Mesenteric fat pad (tissue), 1 donor: ENCODE measurements at regions not wholly inside any gene's neighbourhood (a gene's known extent, or its start where the extent isn't known, plus 50 kb on each side); places are given as distances from the start of the nearest gene placed in this dataset.
"Not testable (repeated sequence)": the region's sequence is repeated elsewhere in the genome, so short reads cannot be mapped to it uniquely, and the experiment has no call there.

Source experiments
- DNase-seq: peaks from one replicate; pipeline ENCODE4 v3.0.0-alpha.2; 2020; ENCODE audit warnings: low spot score
- donor health status: DM: yes; HTN: yes; CAD: no.

DNA sequence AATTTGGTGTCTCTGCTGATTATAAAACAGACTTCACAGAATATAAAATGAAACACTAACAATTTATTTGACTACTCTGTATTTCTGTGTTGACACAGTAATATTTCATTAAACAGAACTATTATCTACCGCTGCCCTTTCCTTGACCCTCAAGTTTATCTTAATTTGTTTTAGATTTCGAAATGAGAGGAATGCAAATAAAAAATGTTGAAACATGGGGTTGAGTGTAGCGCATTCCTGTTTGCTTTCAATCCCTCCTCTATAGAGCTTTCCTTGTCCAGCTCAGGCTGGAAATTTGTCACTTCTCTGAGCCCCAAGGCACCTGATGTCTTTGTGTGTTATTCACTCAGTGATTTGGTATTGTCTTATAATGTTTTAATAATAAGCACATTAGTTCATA lies 550.2 kb downstream of the ZBBX start:
- DNase-seq = no peak

DNA sequence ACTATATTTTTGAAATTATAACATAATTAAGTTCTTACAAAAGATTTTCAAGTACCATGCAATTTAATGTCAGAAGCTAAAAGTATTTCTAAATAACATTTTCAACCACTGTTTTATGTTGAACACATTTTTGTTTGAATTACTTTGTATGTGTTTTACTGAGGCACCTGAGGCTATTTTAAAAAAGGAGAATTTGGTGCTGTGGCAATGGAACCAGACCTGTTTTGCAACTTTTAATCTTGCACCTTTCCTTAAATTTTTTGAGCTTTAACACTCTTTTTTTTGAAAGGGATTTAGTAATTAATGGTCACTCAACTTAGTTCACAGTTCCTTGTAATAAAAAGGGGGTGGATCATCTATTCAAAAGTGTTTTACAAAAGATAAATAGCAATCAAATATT lies 561.6 kb downstream of the ZBBX start:
- no peak for DNase-seq

DNA sequence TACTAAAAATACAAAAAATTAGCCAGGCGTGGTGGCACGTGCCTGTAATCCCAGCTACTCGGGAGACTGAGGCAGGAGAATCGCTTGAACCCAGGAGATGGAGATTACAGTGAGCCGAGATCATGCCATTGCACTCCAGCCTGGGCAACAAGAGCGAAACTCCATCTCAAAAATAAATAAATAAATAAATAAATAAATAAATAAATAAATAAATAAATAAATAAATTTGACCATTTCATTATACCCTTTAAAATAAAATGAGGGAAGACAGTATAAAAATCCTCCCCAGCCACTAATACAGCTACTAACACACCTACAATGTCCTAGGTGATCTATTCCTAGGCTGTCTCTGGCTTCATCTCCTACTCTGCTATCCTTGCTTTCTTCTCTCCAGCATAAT lies 562.8 kb downstream of the ZBBX start:
- not testable (repeated sequence) for DNase-seq

- DNase-seq = no peak
Measured at GRCh38 chr3:166810741-166811445, 569.2 kb downstream of the ZBBX start.

DNA sequence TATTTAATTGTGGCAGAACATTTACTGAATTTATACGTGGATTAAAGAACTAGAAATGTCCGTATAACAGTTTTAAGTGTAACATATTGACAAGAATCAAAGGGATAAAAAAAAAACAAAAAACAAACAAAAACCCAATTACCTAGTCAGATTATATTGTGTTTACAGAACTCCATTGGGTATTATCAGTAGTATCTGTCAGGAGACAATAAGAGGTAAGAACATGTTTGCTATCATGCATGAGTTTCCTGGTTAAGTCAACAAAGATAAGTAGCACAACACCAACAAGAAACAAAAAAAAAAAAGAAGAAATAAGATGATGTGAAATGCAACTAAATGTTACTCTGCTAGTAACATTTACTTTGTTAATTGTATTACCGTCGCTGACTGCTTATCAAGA lies 570.6 kb downstream of the ZBBX start:
- DNase-seq = no peak

DNA sequence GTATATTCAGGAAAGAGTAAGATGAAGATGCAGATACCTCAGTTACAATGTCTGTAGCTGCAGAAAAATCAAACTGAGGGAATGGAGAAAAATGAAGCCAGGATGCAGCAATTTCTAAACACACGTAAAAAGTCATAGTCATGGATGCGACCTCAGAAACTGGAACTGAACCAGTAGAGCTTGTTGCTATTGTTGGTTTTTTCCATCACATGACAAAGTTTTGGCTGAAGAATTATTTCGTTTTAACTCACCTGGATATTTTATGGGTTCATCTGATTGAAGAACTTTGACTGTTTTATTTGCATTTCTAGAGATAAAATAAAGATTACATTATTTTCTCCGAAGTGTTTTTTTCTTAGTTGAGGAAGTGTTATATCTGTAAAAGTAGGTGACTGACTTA lies 591.2 kb downstream of the ZBBX start:
- DNase-seq = no peak

DNA sequence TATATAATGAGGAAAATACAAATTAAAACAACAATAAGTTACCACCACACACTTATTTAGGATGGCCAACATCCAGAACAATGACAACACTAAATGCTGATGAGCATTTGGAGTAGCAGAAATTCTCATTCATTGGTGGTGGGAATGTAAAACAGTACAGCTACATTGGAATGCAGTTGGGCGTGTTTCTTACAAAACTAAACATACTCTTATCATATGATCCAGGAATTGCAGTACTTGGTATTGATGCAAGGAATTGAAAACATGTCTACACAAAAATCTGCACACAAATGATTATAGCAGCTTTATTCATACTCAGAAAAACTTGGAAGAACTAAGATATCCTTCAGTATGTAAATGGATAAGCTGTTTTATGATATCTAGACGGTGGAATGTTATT lies 594.2 kb downstream of the ZBBX start:
- DNase-seq = no peak

DNA sequence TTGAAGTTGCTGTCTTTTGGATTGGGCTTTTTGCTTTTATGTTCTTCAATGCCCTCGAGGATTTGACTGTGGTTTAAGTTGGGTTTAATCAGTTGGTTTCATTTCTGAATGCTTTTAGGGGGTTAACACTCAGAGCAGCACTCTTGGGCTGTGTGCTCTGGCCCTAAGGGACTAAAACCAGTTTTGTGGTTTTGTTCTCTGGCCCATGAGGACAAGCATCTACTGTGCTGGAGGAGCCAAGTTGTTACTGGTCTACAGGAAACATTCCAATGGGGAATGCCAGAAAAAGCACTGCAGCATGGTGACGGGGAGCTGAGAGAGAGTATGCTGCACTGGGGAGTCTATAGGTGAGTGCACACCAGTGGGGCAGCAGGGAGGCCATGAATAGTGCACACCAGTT lies 596.9 kb downstream of the ZBBX start:
- no peak for DNase-seq

DNA sequence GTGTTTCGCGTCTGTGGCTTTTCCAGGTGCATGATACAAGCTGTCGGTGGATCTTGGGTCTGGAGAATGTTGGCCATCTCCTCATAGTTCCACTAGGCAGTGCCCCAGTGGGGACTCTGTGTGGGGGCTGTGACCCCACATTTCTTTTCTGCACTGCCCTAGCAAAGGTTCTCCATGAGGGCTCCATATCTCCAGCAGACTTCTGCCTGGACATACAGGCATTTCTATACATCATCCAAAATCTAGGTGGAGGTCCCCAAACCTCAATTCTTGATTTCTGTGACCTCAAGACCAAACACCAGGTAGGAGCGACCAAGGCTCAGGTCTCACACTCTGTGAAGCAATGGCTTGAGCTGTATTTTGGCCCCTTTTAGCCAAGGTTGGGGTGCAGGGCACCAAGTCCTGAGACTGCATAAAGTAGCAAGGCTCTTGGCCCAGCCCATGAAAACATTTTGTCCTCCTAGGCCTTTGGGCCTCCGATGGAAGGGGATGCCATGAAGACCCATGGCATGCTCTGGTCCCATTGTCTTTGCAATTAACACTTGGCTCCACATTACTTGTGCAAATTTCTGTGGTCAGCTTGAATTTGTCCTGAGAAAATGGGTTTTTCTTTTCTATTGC lies 615.3 kb downstream of the ZBBX start:
- no peak for DNase-seq

GRCh38 chr3:166759736-166760513 lies 620.2 kb downstream of the ZBBX start:
- no peak for DNase-seq

- no peak for DNase-seq
Measured at GRCh38 chr3:166752214-166752613, 627.9 kb downstream of the ZBBX start.

DNA sequence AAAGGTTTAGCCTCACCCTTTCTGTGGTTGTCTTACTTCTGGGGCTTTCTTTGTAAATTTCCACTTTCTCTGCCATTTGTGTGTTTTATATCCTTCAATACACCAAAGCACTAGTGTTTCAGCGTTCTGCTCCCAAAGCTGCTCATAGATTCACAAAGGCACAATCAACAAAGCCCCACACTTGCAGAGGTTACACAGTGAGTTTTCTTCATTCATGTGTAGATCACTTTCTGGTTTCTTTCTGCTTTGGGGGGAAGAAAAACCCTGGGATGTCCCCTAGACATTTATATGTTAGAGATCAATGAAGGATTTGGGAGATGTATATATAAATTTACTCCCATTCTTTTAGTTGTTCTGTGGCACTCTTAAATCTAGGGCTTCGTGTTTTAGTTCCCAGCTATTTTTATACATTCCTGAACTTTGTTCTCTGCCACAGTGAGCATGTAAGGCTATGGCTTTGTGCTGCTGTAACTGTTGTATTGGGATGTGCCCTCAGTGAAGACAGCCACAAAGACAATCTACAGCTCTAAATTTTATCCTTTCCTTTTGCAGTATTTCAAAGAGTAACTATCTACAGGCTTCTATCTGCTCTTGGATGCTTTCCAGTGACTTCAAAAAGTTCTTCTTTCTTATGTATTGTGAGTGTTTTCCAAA lies 636.5 kb downstream of the ZBBX start:
- no peak for DNase-seq

GRCh38 chr3:166734734-166735133 lies 645.4 kb downstream of the ZBBX start:
- no peak for DNase-seq

GRCh38 chr3:166731701-166732100 lies 648.4 kb downstream of the ZBBX start:
- DNase-seq = no peak

GRCh38 chr3:166721466-166721865 lies 658.6 kb downstream of the ZBBX start:
- no peak for DNase-seq

DNA sequence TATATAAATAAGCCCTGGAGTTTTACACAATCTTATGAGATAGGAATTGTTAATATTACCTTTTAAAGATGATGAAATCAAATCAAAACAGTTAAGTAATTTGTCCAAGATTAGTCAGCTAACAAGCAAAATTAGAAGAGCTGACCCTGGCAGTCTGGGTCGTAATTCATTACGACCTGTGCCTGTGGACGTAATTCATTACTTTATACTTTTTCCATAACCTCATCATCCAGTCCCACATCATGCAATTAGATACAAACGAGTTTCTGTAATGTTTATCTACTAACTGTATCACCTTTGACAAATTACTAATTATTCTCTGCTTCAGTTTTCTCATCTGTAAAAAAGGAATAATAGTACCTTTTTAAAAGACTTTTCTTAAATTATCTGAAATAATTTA lies 665.9 kb downstream of the ZBBX start:
- no peak for DNase-seq

- DNase-seq = no peak
Measured at GRCh38 chr3:166713787-166714186, 666.3 kb downstream of the ZBBX start.

- DNase-seq = no peak
Measured at GRCh38 chr3:166706094-166706493, 674.0 kb downstream of the ZBBX start.

- no peak for DNase-seq
Measured at GRCh38 chr3:166697495-166697894, 682.6 kb downstream of the ZBBX start.

DNA sequence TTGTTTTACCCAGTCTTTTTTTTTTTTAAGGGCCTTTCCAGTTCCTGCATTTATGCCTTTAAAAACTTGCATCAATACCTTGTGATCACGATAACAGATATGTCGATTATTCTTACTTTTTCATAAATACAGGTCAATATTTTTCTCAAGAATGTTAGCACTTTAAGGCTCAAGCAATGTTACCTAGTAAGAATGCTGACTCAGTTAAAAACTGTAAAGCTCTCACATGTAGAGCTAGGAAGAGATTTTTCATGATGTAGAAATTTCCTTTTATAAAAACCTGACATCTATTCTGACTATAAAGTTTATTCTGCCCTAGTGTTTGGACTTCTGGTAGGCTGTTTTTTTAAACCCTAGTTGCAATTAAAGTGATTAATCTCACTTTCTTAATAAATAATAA lies 684.0 kb downstream of the ZBBX start:
- DNase-seq = no peak

GRCh38 chr3:166688665-166689064 lies 691.4 kb downstream of the ZBBX start:
- DNase-seq = no peak

- no peak for DNase-seq
Measured at GRCh38 chr3:166685246-166685645, 694.9 kb downstream of the ZBBX start.
